ENCODE measurements at regions not wholly inside any gene's neighbourhood (a gene's known extent, or its start where the extent isn't known, plus 50 kb on each side); places are given as distances from the start of the nearest gene placed in this dataset.

DNA sequence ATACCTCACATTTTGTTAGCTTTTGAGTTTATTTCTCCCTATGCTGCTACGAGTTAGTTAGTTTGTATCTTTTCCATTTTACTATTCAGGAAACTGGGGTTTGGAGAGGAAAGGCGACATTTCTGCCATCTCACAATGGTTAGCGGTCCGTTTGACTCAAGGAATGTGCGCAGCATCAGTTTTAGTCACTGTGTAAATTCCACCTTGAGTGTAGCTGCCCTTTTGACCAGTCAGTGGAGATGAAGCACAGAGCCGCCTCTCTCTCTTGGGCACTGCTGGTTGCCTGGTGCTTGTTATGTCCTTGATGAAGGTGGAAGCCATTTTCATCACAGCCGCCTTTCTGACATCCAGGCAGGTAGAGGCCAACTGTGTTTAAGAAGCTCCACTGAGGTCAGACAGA is 185.5 kb downstream of the SCP2D1 start:
- H3K36me3 ChIP-seq: no peaks in the 10 kb centered on the region
- ATAC-seq (no peak), DNase-seq (no peak)
- 89 to 93% (median 91%) methylated on average over 7 of the region's 7 CpGs for WGBS, 4 donors
- no peak for TF ChIP-seq POLR2A (IDR thresholded peaks at IDR 0.05)
- TF ChIP-seq, protein P1, sequence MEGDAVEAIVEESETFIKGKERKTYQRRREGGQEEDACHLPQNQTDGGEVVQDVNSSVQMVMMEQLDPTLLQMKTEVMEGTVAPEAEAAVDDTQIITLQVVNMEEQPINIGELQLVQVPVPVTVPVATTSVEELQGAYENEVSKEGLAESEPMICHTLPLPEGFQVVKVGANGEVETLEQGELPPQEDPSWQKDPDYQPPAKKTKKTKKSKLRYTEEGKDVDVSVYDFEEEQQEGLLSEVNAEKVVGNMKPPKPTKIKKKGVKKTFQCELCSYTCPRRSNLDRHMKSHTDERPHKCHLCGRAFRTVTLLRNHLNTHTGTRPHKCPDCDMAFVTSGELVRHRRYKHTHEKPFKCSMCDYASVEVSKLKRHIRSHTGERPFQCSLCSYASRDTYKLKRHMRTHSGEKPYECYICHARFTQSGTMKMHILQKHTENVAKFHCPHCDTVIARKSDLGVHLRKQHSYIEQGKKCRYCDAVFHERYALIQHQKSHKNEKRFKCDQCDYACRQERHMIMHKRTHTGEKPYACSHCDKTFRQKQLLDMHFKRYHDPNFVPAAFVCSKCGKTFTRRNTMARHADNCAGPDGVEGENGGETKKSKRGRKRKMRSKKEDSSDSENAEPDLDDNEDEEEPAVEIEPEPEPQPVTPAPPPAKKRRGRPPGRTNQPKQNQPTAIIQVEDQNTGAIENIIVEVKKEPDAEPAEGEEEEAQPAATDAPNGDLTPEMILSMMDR (IDR thresholded peaks at IDR 0.05): no peak
- no peaks in the 10 kb centered on the region for H3K27me3 ChIP-seq
- intact Hi-C loops (cut with DNase I): no loop called here
- no peak overlapping the region for H3K4me3 ChIP-seq
- no peaks in the 10 kb centered on the region for H3K4me1 ChIP-seq
- H3K9me3 ChIP-seq: no peaks in the 10 kb centered on the region
- no peak overlapping the region for H3K27ac ChIP-seq

DNA sequence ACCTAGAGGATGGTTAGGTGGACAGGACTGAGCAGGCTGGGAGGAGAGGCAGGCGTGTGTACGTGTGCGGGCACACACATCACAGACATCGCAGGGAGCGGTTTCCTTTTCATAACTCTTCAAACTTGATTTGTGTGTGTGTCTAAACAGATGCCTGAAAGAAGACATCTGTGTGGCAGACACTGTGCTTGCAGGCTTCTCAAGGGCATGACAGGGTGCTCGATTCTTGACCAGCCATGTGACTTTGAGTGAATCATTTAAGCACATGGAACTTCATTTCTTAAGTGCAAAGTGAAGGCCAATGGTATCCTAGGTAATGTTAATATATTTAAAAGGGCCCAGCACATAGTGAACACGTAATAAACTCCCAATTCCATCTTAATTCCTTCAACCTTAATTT is 186.5 kb downstream of the SCP2D1 start:
- Histone ChIP-seq H3K4me1 (no peaks in the 10 kb centered on the region), H3K27me3 (no peaks in the 10 kb centered on the region), H3K4me3 (no peak overlapping the region), H3K9me3 (no peaks in the 10 kb centered on the region), H3K36me3 (no peaks in the 10 kb centered on the region), H3K27ac (no peak overlapping the region)
- DNase-seq (no peak), ATAC-seq (no peak)
- TF ChIP-seq, protein P1 (IDR thresholded peaks at IDR 0.05): no peak
- no peak for TF ChIP-seq POLR2A (IDR thresholded peaks at IDR 0.05)
- 76 to 83% (median 78%) methylated on average over 7 of the region's 7 CpGs for WGBS, 4 donors
- intact Hi-C loops (cut with DNase I): loop anchor here in 2 of 10 donors (10.0 kb wide), 2 partner anchors 55 to 95 kb away; no protein-coding TSS in a partner anchor

DNA sequence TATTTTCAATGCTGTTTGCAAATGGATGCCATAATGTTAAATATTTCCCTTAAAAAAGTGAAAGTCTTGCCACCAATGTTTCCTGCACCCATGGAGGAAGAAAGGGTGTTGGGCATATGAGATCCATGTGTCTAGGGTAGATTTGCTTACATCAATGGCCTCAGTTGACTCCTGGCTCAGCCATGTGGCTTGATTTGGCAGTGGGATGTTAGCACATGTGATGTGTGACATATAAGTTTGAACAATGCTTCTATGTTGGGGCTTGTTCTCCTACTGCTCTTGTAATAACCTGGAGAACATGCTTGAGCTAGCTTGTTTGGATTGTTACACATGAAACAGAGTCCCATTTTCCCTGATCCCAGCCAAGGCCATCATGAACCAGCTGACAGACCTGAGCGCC is 187.6 kb downstream of the SCP2D1 start:
- DNase-seq (no peak), ATAC-seq (no peak)
- H3K27me3 ChIP-seq: no peaks in the 10 kb centered on the region
- intact Hi-C loops (cut with DNase I): loop anchor here in 2 of 10 donors (10.0 kb wide), 2 partner anchors 56 to 94 kb away; no protein-coding TSS in a partner anchor
- H3K36me3 ChIP-seq: no peaks in the 10 kb centered on the region
- no peak overlapping the region for H3K27ac ChIP-seq
- H3K4me3 ChIP-seq: no peak overlapping the region
- WGBS, 4 donors: 88 to 95% (median 88%) methylated on average over 1 of the region's 1 CpG; no CpG with 5 or more reads in 1 of the 4 donors
- no peaks in the 10 kb centered on the region for H3K9me3 ChIP-seq
- H3K4me1 ChIP-seq: no peaks in the 10 kb centered on the region
- TF ChIP-seq, protein P1 (IDR thresholded peaks at IDR 0.05): no peak
- no peak for TF ChIP-seq POLR2A (IDR thresholded peaks at IDR 0.05)

DNA sequence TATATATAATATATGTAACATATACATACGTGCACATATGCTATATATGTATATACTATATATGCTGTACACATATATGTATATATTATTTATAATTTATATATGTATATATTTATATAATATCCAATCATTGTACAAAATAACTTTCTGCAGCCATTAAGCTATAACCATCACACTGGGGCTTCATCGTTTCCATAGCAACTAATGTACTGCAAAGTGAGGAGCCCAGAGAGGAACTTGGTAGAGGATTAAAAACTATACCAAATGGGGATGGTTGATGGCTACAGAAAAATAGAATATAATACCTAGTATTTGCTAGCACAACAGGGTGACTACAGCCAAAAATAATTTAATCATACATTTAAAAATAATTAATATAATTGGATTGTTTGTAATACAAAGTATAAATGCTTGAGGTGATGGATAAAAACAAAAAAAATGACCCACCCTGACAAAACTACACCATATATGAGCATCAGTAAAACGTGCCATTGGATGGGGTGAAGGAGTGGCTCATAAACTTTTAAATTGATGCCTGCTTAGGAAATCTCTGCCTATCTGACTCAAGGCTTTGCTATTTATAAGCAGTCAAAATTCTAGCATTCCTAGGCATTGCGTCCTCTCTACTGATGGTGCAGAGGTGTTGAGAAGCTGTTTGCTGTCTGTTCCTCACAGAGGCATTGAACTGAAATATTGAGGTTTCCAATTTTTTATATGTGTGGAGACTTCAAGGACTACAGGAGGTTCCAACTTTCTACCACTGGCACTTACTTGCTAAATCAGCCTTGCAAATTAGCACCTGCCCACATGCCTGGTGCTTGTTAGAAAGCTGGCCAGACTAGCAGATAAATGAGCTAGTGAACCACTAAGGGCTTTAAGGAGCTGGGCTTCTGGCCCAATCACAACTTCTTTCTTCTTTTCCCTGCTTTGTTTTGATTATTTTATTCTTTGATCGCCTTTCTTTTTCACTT is 190.1 kb downstream of the SCP2D1 start:
- 79 to 88% (median 84%) methylated on average over 5 of the region's 5 CpGs for WGBS, 4 donors
- Histone ChIP-seq H3K4me3 (no peak overlapping the region), H3K36me3 (no peaks in the 10 kb centered on the region), H3K27me3 (no peaks in the 10 kb centered on the region), H3K4me1 (no peaks in the 10 kb centered on the region), H3K9me3 (no peaks in the 10 kb centered on the region), H3K27ac (no peak overlapping the region)
- intact Hi-C loops (cut with DNase I): loop anchor here in 2 of 10 donors (10.0 kb wide), 2 partner anchors 59 to 91 kb away; no protein-coding TSS in a partner anchor
- no peak for DNase-seq
- TF ChIP-seq POLR2A (IDR thresholded peaks at IDR 0.05): no peak
- TF ChIP-seq, protein P1 (IDR thresholded peaks at IDR 0.05): no peak
- no peak for ATAC-seq

All from heart left ventricle (tissue), 16 donors.